HUES6 (cell line): ENCODE measurements at regions not wholly inside any gene's neighbourhood (a gene's known extent, or its start where the extent isn't known, plus 50 kb on each side); places are given as distances from the start of the nearest gene placed in this dataset.

Experiments
- H3K27ac ChIP-seq: 2 replicates; pipeline ENCODE4 v1.7.0; 2013; ENCODE audit warnings: low read depth, mild to moderate bottlenecking, low read length, inconsistent platforms
- H3K27me3 ChIP-seq: 2 replicates; pipeline ENCODE4 v1.6.1; 2013; ENCODE audit warnings: low read length; ENCODE audit not compliant: control insufficient read depth, insufficient read depth
- H3K36me3 ChIP-seq: 2 replicates; pipeline ENCODE4 v1.6.1; 2013; ENCODE audit warnings: low read length; ENCODE audit not compliant: control insufficient read depth, insufficient read depth
- H3K4me1 ChIP-seq: 2 replicates; pipeline ENCODE4 v1.6.1; 2013; ENCODE audit warnings: low read length; ENCODE audit not compliant: control insufficient read depth, insufficient read depth
- H3K4me3 ChIP-seq: 2 replicates; pipeline ENCODE4 v1.5.1; 2013; ENCODE audit warnings: low read depth, low read length
- H3K9ac ChIP-seq: one replicate; pipeline ENCODE4 v1.6.1; 2013; ENCODE audit warnings: mild to moderate bottlenecking, low read length
- H3K9me3 ChIP-seq: 2 replicates; pipeline ENCODE4 v1.6.1; 2013; ENCODE audit warnings: low read depth, low read length; ENCODE audit not compliant: control insufficient read depth, insufficient read depth

DNA sequence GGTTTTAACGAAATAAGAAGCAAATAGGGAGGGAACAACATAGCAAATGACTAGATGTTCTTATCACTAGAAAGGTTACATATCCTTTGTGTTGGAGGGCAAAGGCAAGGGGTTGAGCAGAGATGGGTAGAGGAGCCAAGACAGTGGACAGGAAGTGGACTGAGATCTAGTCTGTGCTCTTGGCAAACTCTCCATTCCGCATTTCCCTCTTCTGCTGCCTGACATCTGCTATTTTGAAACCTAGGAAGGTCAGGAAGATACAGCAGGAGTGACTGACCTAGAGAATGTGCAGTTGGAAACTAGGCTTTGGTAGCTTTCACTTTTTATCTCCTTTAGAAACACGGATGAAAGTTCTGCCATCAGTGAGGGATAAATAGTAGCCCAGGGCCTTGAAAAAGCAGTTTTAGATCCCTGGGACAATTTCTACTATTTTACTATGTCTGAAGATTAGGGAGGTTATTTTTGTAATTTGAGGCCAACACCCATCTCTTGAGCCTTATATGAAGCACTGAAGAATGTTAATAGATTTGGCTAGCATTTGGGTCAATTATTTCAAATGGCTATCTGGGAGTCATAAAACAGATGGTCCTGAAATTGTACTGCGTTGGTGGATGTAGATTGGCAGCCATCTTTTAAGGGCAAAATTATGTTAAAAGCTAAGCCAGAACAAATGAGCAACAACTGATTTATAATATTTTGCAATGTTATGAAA, 410.3 kb downstream of the PCNX1 start:
- Histone ChIP-seq H3K27me3 (no peaks in the 10 kb centered on the region), H3K36me3 (no peaks in the 10 kb centered on the region), H3K4me3 (no peak overlapping the region), H3K4me1 (peaks cover 12% of the 10 kb centered on the region), H3K27ac (no peak overlapping the region), H3K9ac (no peak overlapping the region), H3K9me3 (no peaks in the 10 kb centered on the region)

DNA sequence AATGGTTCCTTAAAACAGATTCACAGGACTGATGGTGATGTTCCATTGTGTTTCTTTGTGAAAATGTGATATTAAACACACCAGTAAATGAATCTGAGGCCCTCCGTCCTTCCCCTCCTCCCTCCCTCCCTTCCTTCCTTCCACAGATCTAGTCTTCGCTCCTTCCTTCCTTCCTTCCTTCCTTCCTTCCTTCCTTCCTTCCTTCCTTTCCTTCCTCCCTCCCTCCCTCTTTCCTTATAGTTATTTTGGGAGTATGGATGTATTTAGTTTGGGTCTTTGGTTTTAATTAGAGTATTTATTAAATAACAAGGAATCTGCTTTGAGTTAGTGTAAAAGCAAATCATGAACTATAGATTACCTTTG, 410.8 kb downstream of the PCNX1 start:
- Histone ChIP-seq H3K27me3 (no peaks in the 10 kb centered on the region), H3K9me3 (no peaks in the 10 kb centered on the region), H3K9ac (no peak overlapping the region), H3K27ac (no peak overlapping the region), H3K4me1 (peaks cover 17% of the 10 kb centered on the region), H3K36me3 (no peaks in the 10 kb centered on the region), H3K4me3 (no peak overlapping the region)

GRCh38 chr14:71319666-71320065, 412.4 kb downstream of the PCNX1 start:
- H3K4me3 ChIP-seq, result peak overlapping the region; percentile 76
- H3K36me3 ChIP-seq, result no peaks in the 10 kb centered on the region
- H3K27me3 ChIP-seq, result no peaks in the 10 kb centered on the region
- H3K4me1 ChIP-seq, result peaks cover 27% of the 10 kb centered on the region
- no peak overlapping the region for H3K9ac ChIP-seq
- no peak overlapping the region for H3K27ac ChIP-seq
- H3K9me3 ChIP-seq, result no peaks in the 10 kb centered on the region

DNA sequence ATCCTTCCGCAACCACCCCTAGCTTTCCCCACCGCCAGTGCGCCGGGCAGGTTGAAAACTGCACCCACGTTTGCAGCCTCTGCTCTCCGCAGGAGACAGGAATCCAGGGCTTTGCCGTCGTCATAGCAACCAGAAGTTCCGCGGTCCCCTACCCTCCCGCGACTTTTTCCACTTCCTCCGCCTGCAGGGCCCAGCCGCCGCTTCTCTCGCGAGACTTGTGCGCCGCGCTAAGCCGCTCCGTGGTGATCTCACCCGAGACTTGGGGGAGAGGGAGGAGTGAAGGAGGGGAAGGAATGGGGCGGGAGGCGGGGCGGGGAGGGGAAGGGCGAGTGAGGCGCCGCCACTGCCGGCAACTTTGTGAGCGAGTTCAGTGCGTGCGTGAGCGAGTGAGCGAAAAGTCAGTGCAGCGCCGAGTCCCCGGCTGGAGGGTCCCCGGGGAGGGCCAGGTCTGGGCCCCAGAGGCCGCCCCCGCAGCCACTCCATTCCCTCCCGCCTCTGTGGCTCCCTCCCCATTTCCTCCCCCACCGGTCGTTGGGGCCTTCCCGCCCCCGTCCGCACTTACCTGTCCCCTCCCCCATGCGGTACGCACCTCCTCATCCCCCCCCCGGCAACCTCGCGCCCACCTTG, 413.0 kb downstream of the PCNX1 start, which contains the start of gene SIPA1L1:
Gene SIPA1L1, plus strand, starts transcription at position 370 of the 627 bp plus-strand sequence.
- Histone ChIP-seq H3K36me3 (no peaks in the 10 kb centered on the region), H3K27me3 (no peaks in the 10 kb centered on the region), H3K9ac (peak within 1 kb of the TSS; percentile 86), H3K4me3 (peak within 1 kb of the TSS; percentile 76), H3K4me1 (peaks cover 27% of the 10 kb centered on the region), H3K9me3 (no peaks in the 10 kb centered on the region), H3K27ac (peak within 1 kb of the TSS; percentile 80)

DNA sequence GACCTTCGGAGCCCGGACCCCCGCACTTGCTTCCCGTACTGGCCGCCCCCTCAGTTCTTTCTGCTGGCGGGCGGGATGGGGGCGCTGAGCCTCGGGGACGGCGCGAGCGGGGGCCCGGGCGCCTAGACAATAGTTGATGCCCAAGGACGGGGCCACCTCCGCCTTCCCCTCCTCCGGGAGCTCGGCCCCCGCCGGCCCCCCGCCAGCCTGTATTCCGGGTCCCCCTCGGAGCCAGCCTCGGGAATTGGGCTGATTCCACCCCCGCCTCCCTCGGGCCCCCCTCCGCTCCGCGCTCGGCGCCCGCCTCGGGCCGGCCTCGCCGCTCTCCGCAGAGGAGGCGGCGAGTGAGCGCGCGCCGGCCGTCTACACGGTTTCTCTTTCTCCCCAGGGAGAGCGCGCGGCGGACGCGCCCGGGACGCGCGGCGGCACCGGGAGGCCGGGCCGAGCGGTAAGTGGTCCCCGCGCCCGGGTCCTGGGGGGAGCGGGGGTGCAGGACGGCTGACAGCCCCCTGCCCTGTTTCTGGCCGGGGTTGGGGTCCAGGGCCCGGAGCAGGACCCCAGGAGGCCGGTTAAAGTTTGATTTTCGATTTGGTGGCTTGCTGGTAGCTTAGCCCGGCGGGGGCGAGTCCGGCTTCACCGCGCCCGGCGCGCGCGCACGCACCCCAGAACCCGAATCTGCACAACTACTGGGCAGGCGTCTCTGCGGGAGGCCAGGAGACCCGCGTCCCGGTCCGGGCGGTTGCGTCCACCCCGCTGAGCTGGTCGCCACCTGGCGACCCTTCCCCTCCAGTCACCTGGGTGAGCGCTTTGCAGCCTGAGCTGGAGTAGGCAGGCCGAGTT, 413.7 kb downstream of the PCNX1 start:
- Histone ChIP-seq H3K4me1 (peaks cover 34% of the 10 kb centered on the region), H3K9me3 (no peaks in the 10 kb centered on the region), H3K36me3 (no peaks in the 10 kb centered on the region), H3K27me3 (no peaks in the 10 kb centered on the region), H3K27ac (peak overlapping the region; percentile 80), H3K9ac (peak overlapping the region; percentile 86), H3K4me3 (peak overlapping the region; percentile 76)

- H3K9ac ChIP-seq, result peak overlapping the region; percentile 86
- H3K4me3 ChIP-seq, result peak overlapping the region; percentile 76
- H3K9me3 ChIP-seq, result no peaks in the 10 kb centered on the region
- H3K4me1 ChIP-seq, result peaks cover 34% of the 10 kb centered on the region
- H3K27ac ChIP-seq, result peak overlapping the region; percentile 80
- H3K27me3 ChIP-seq, result no peaks in the 10 kb centered on the region
- H3K36me3 ChIP-seq, result no peaks in the 10 kb centered on the region
Measured at GRCh38 chr14:71321574-71322315, 414.5 kb downstream of the PCNX1 start.

DNA sequence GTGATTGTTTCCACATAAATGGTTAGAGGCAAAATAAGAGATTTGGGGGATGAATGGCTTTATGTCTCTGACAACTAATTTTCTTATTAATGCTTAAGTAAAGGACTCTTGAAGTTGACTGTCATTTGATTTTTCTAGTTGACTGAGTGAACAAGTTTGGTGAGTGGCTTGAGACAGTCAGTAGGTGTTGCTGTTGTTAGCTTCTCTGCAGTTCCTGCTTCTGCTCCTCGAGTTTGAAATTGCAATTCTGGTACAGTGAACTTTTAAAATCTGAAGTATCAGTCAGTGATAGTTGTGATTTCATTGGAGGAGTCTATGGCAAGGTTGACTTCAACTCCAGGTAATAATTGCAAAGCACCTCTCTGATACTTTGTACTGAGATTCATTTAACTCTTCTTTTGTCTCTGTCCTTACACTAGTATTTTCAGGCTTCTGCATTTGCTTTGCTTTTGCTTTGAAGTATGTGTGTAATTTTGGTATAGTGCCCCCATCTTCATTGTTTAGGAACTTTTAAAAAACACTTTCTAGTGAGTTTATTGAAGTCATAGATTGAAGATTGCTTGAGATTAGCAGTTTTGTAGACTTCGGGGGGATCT, 415.5 kb downstream of the PCNX1 start:
- Histone ChIP-seq H3K4me1 (peaks cover 37% of the 10 kb centered on the region), H3K4me3 (peak overlapping the region; percentile 76), H3K36me3 (no peaks in the 10 kb centered on the region), H3K27me3 (no peaks in the 10 kb centered on the region), H3K9ac (peak overlapping the region; percentile 23), H3K27ac (no peak overlapping the region), H3K9me3 (no peaks in the 10 kb centered on the region)

DNA sequence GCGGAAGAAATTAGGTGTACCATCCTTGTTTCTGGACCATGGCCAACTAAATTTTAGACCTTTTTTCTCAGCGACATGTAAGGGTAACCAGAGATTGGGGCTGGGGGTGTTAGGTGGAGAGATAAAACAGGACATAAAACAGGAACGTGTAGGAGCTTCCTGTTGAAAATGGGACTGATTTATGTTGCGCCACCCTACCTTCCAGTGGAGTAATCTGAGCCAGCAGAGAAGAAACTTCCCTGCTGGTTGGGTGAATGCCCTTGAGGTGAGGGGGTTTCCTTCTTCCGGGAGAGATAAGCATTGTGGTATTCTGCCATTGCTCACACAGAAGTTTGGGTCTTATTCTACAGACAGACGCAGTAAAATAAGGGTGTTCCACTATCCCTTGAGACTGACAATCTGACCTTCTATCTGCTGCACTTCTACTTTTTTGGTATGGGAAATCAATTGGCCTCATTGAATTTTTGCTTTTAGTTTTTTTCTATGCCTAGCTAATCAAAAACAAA, 417.6 kb downstream of the PCNX1 start:
- no peak overlapping the region for H3K27ac ChIP-seq
- peak overlapping the region; percentile 15 for H3K4me3 ChIP-seq
- peaks cover 37% of the 10 kb centered on the region for H3K4me1 ChIP-seq
- no peaks in the 10 kb centered on the region for H3K36me3 ChIP-seq
- H3K9me3 ChIP-seq, result peaks cover 4% of the 10 kb centered on the region; the same call in 1 of the 2 replicates
- no peak overlapping the region for H3K9ac ChIP-seq
- H3K27me3 ChIP-seq, result no peaks in the 10 kb centered on the region

DNA sequence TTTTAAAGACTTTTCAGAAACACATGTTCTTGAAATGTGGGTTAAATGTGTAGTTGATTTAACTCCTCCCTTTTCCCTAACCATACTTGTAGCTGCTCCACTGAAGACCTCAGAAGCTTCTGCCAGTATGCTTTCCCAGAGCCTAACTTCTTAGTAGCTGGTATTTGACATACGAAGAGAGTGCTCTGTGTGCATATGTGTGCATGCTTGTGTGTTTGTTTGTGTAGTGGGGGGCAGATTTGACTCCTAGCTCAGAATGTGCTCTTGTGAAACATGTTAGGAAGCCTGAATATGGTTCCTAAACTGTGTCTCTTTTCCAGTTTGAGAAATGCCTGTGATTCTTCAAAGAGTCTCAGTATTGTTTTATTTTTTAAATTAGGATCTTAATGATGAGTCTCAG, 420.4 kb downstream of the PCNX1 start:
- no peaks in the 10 kb centered on the region for H3K27me3 ChIP-seq
- H3K36me3 ChIP-seq, result peaks cover 2% of the 10 kb centered on the region; the same call in 1 of the 2 replicates
- no peak overlapping the region for H3K4me3 ChIP-seq
- H3K9ac ChIP-seq, result no peak overlapping the region
- no peak overlapping the region for H3K27ac ChIP-seq
- H3K9me3 ChIP-seq, result peaks cover 4% of the 10 kb centered on the region; the same call in 1 of the 2 replicates
- H3K4me1 ChIP-seq, result peaks cover 34% of the 10 kb centered on the region

DNA sequence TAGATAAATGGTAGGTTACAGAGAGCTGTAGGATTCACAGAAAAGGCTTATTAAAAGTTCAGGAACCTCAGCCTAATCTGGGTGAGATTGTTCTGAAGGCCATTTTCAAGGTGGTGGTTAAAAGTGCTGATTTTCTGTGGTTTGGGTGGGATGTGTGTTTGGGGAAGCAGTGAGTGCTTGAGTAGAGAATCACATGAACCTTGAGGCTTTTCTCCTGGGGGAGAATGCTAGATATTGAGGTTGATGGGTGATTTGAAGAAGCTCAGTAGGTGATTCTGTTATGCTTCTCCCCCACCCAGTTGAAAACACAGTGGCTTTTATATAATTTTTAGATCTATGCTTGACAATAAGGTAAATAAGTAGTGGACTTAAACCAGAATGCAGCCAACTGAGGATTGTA, 420.9 kb downstream of the PCNX1 start:
- Histone ChIP-seq H3K36me3 (peaks cover 2% of the 10 kb centered on the region; the same call in 1 of the 2 replicates), H3K4me1 (peaks cover 29% of the 10 kb centered on the region), H3K27me3 (no peaks in the 10 kb centered on the region), H3K9ac (no peak overlapping the region), H3K27ac (no peak overlapping the region), H3K4me3 (no peak overlapping the region), H3K9me3 (peaks cover 4% of the 10 kb centered on the region; the same call in 1 of the 2 replicates)
